HAP-1 (cell line): ENCODE measurements at regions not wholly inside any gene's neighbourhood (a gene's known extent, or its start where the extent isn't known, plus 50 kb on each side); places are given as distances from the start of the nearest gene placed in this dataset.

Source experiments
- DNase-seq, 2 experiments: peaks; one replicate each; pipeline ENCODE4 v3.0.0-alpha.2; 2016 to 2020; ENCODE audit warnings: low spot score in 2 of 2
- H3K27me3 ChIP-seq: fragments of 250-450 bp; sonication (Bioruptor Pico); 2 replicates; pipeline ENCODE4 v1.5.1; 2020; ENCODE audit warnings: low read depth, mild to moderate bottlenecking, moderate library complexity
- H3K36me3 ChIP-seq: fragments of 250-450 bp; sonication (Bioruptor Pico); replicated peaks from 2 replicates; pipeline ENCODE4 v1.5.1; 2020; ENCODE audit warnings: mild to moderate bottlenecking
- H3K4me1 ChIP-seq: fragments of 250-450 bp; sonication (Bioruptor Pico); 2 replicates; pipeline ENCODE4 v1.5.1; 2020; ENCODE audit warnings: mild to moderate bottlenecking
- H3K4me3 ChIP-seq: fragments of 250-450 bp; sonication (Bioruptor Pico); 2 replicates; pipeline ENCODE4 v1.5.1; 2020; ENCODE audit warnings: mild to moderate bottlenecking, moderate library complexity
- H3K9me3 ChIP-seq: fragments of 250-450 bp; sonication (Bioruptor Pico); 2 replicates; pipeline ENCODE4 v1.5.1; 2020; ENCODE audit warnings: mild to moderate bottlenecking, moderate library complexity
- in situ Hi-C: fragments of 300-500 bp; cut with MboI; formaldehyde crosslinking; loops from 3 replicates; pipeline ENCODE4 v1.14.3; 2020; ENCODE audit warnings: low sequenced_read_pairs, inconsistent platforms, mixed read lengths

GRCh38 chr13:21971662-21972621 is 301.1 kb downstream of the FGF9 start:
- Histone ChIP-seq H3K36me3 (no peaks in the 10 kb centered on the region), H3K4me3 (no peak overlapping the region), H3K4me1 (no peaks in the 10 kb centered on the region), H3K27me3 (no peaks in the 10 kb centered on the region), H3K9me3 (0 out of 2 replicates have a peak, but pooled peaks cover 4% of the 10 kb centered on the region)
- in situ Hi-C loops, result no loop called here
- no peak for DNase-seq

- no peak overlapping the region for H3K4me3 ChIP-seq
- no peaks in the 10 kb centered on the region for H3K9me3 ChIP-seq
- no peaks in the 10 kb centered on the region for H3K27me3 ChIP-seq
- no peaks in the 10 kb centered on the region for H3K36me3 ChIP-seq
- no peak for DNase-seq
- no peaks in the 10 kb centered on the region for H3K4me1 ChIP-seq
- in situ Hi-C loops, result no loop called here
These were observed 302.7 kb downstream of the FGF9 start for GRCh38 chr13:21973437-21974125.

- no peaks in the 10 kb centered on the region for H3K9me3 ChIP-seq
- H3K36me3 ChIP-seq, result no peaks in the 10 kb centered on the region
- DNase-seq, result no peak
- H3K4me3 ChIP-seq, result no peak overlapping the region
- H3K27me3 ChIP-seq, result no peaks in the 10 kb centered on the region
- in situ Hi-C loops, result no loop called here
- H3K4me1 ChIP-seq, result no peaks in the 10 kb centered on the region
These were observed 303.9 kb downstream of the FGF9 start for GRCh38 chr13:21974741-21975140.

- Histone ChIP-seq H3K9me3 (no peaks in the 10 kb centered on the region), H3K4me3 (no peak overlapping the region), H3K4me1 (no peaks in the 10 kb centered on the region), H3K27me3 (no peaks in the 10 kb centered on the region), H3K36me3 (no peaks in the 10 kb centered on the region)
- DNase-seq, result no peak
- in situ Hi-C loops, result no loop called here
These were observed 305.3 kb downstream of the FGF9 start for GRCh38 chr13:21976159-21976558.

- Histone ChIP-seq H3K4me3 (no peak overlapping the region), H3K9me3 (no peaks in the 10 kb centered on the region), H3K4me1 (no peaks in the 10 kb centered on the region), H3K36me3 (no peaks in the 10 kb centered on the region), H3K27me3 (no peaks in the 10 kb centered on the region)
- DNase-seq, result no peak
- in situ Hi-C loops, result no loop called here
These were observed 308.4 kb downstream of the FGF9 start for GRCh38 chr13:21979161-21979806.

GRCh38 chr13:21980049-21980448 is 309.2 kb downstream of the FGF9 start:
- in situ Hi-C loops, result no loop called here
- DNase-seq, result no peak
- H3K9me3 ChIP-seq, result 0 out of 2 replicates have a peak, but pooled peaks cover 2% of the 10 kb centered on the region
- H3K36me3 ChIP-seq, result no peaks in the 10 kb centered on the region
- H3K4me1 ChIP-seq, result no peaks in the 10 kb centered on the region
- H3K4me3 ChIP-seq, result no peak overlapping the region
- H3K27me3 ChIP-seq, result no peaks in the 10 kb centered on the region

GRCh38 chr13:21984156-21984555 is 313.3 kb downstream of the FGF9 start:
- H3K9me3 ChIP-seq, result 0 out of 2 replicates have a peak, but pooled peaks cover 2% of the 10 kb centered on the region
- in situ Hi-C loops, result no loop called here
- H3K4me3 ChIP-seq, result no peak overlapping the region
- no peaks in the 10 kb centered on the region for H3K27me3 ChIP-seq
- H3K36me3 ChIP-seq, result no peaks in the 10 kb centered on the region
- DNase-seq, result no peak
- H3K4me1 ChIP-seq, result no peaks in the 10 kb centered on the region

- Histone ChIP-seq H3K4me3 (no peak overlapping the region), H3K27me3 (no peaks in the 10 kb centered on the region), H3K9me3 (0 out of 2 replicates have a peak, but pooled peaks cover 2% of the 10 kb centered on the region), H3K4me1 (no peaks in the 10 kb centered on the region), H3K36me3 (no peaks in the 10 kb centered on the region)
- no peak for DNase-seq
- in situ Hi-C loops, result no loop called here
These were observed 315.7 kb downstream of the FGF9 start for GRCh38 chr13:21986602-21987001.

- in situ Hi-C loops, result no loop called here
- Histone ChIP-seq H3K36me3 (no peaks in the 10 kb centered on the region), H3K27me3 (no peaks in the 10 kb centered on the region), H3K4me1 (no peaks in the 10 kb centered on the region), H3K9me3 (0 out of 2 replicates have a peak, but pooled peaks cover 2% of the 10 kb centered on the region), H3K4me3 (no peak overlapping the region)
- no peak for DNase-seq
These were observed 316.9 kb downstream of the FGF9 start for GRCh38 chr13:21987793-21988192.

GRCh38 chr13:21988624-21989023 is 317.8 kb downstream of the FGF9 start:
- Histone ChIP-seq H3K4me3 (no peak overlapping the region), H3K27me3 (no peaks in the 10 kb centered on the region), H3K36me3 (no peaks in the 10 kb centered on the region), H3K9me3 (0 out of 2 replicates have a peak, but pooled peaks cover 2% of the 10 kb centered on the region), H3K4me1 (no peaks in the 10 kb centered on the region)
- in situ Hi-C loops, result no loop called here
- DNase-seq, result no peak

- Histone ChIP-seq H3K36me3 (no peaks in the 10 kb centered on the region), H3K4me3 (no peak overlapping the region), H3K27me3 (no peaks in the 10 kb centered on the region), H3K4me1 (no peaks in the 10 kb centered on the region), H3K9me3 (no peaks in the 10 kb centered on the region; the same call in 1 of the 2 replicates)
- no peak for DNase-seq
- in situ Hi-C loops, result no loop called here
These were observed 325.2 kb downstream of the FGF9 start for GRCh38 chr13:21996049-21996448.

- in situ Hi-C loops, result no loop called here
- Histone ChIP-seq H3K4me3 (no peak overlapping the region), H3K9me3 (no peaks in the 10 kb centered on the region; the same call in 1 of the 2 replicates), H3K4me1 (no peaks in the 10 kb centered on the region), H3K36me3 (no peaks in the 10 kb centered on the region), H3K27me3 (no peaks in the 10 kb centered on the region)
- no peak for DNase-seq
These were observed 326.9 kb downstream of the FGF9 start for GRCh38 chr13:21997726-21998125.

- in situ Hi-C loops, result no loop called here
- no peaks in the 10 kb centered on the region for H3K36me3 ChIP-seq
- DNase-seq, result no peak
- no peaks in the 10 kb centered on the region; the same call in 1 of the 2 replicates for H3K9me3 ChIP-seq
- no peak overlapping the region for H3K4me3 ChIP-seq
- no peaks in the 10 kb centered on the region for H3K4me1 ChIP-seq
- H3K27me3 ChIP-seq, result no peaks in the 10 kb centered on the region
These were observed 327.6 kb downstream of the FGF9 start for GRCh38 chr13:21998279-21998990.
